Fibroblast of skin of right biceps (primary cell): ENCODE measurements at regions not wholly inside any gene's neighbourhood (a gene's known extent, or its start where the extent isn't known, plus 50 kb on each side); places are given as distances from the start of the nearest gene placed in this dataset.
"Not testable (repeated sequence)": the region's sequence is repeated elsewhere in the genome, so short reads cannot be mapped to it uniquely, and the experiment has no call there.

Experiments
- DNase-seq: peaks from one replicate; pipeline ENCODE4 v3.0.0-alpha.2; 2013

GRCh38 chr11:112310848-112311247 is 50.2 kb upstream of the PLET1 start:
- no peak for DNase-seq

- no peak for DNase-seq
Measured at GRCh38 chr11:112315057-112315720, 54.5 kb upstream of the PLET1 start.

- DNase-seq, result no peak
Measured at GRCh38 chr11:112315861-112316739, 55.4 kb upstream of the PLET1 start.

- DNase-seq, result peak; percentile 23
Measured at GRCh38 chr11:112316971-112317370, 56.3 kb upstream of the PLET1 start.

GRCh38 chr11:112318184-112318591 is 57.5 kb upstream of the PLET1 start:
- DNase-seq, result peak; percentile 97

- no peak for DNase-seq
Measured at GRCh38 chr11:112318661-112319060, 58.0 kb upstream of the PLET1 start.

- peak; percentile 93 for DNase-seq
Measured at GRCh38 chr11:112320668-112321067, 60.0 kb upstream of the PLET1 start.

GRCh38 chr11:112321501-112322172 is 61.0 kb upstream of the PLET1 start:
- DNase-seq, result peak; percentile 80

GRCh38 chr11:112322173-112322790 is 61.6 kb upstream of the PLET1 start:
- DNase-seq, result no peak

- no peak for DNase-seq
Measured at GRCh38 chr11:112334381-112334780, 73.7 kb upstream of the PLET1 start.

GRCh38 chr11:112336356-112336886 is 75.8 kb upstream of the PLET1 start:
- DNase-seq, result no peak

- no peak for DNase-seq
Measured at GRCh38 chr11:112339566-112339965, 78.9 kb upstream of the PLET1 start.

GRCh38 chr11:112343368-112344039 is 82.8 kb upstream of the PLET1 start:
- DNase-seq, result no peak

- no peak for DNase-seq
Measured at GRCh38 chr11:112344040-112344413, 83.4 kb upstream of the PLET1 start.

- DNase-seq, result no peak
Measured at GRCh38 chr11:112345166-112345565, 84.5 kb upstream of the PLET1 start.

GRCh38 chr11:112345706-112346105 is 85.0 kb upstream of the PLET1 start:
- DNase-seq, result no peak

GRCh38 chr11:112346586-112346985 is 85.9 kb upstream of the PLET1 start:
- DNase-seq, result no peak

GRCh38 chr11:112348480-112349029 is 87.9 kb upstream of the PLET1 start:
- DNase-seq, result no peak

- not testable (repeated sequence) for DNase-seq
Measured at GRCh38 chr11:112351423-112351822, 90.8 kb upstream of the PLET1 start.

- DNase-seq, result peak; percentile 22
Measured at GRCh38 chr11:112352907-112353306, 92.2 kb upstream of the PLET1 start.

GRCh38 chr11:112354364-112354763 is 93.7 kb upstream of the PLET1 start:
- no peak for DNase-seq

- DNase-seq, result no peak
Measured at GRCh38 chr11:112355726-112356125, 95.1 kb upstream of the PLET1 start.
